GM10266 (cell line): ENCODE measurements at regions not wholly inside any gene's neighbourhood (a gene's known extent, or its start where the extent isn't known, plus 50 kb on each side); places are given as distances from the start of the nearest gene placed in this dataset.
"Not testable (repeated sequence)": the region's sequence is repeated elsewhere in the genome, so short reads cannot be mapped to it uniquely, and the experiment has no call there.

Experiments
- DNase-seq: peaks from one replicate; pipeline ENCODE4 v3.0.0; 2012; ENCODE audit errors: extremely low spot score
- TF ChIP-seq, protein P1 (sequence below): IDR thresholded peaks from 2 replicates; pipeline ENCODE4 v1.5.1; 2012; ENCODE audit warnings: mild to moderate bottlenecking, low read depth; ENCODE audit not compliant: control insufficient read depth, insufficient read depth; ENCODE audit errors: missing control alignments

DNA sequence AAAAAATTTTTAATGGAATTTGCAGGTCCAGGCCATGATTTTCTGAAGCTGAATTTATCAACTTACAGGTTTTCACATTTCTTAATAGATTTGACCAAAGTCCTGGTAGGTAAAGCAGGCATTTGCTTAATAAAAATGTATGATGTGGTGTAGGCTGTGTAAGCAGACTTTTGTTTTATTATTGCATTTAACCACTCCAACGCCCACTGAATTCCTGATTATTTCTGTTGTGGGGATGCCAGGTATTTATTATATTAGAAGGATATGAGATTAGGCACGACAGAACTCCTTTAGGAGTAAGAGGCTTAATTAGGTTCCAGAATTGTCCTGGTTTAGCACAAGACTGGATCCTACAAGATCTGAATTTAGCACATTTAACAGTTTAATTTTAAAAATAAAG lies 111.1 kb downstream of the ADCYAP1 start:
- no peak for DNase-seq
- TF ChIP-seq, protein P1, sequence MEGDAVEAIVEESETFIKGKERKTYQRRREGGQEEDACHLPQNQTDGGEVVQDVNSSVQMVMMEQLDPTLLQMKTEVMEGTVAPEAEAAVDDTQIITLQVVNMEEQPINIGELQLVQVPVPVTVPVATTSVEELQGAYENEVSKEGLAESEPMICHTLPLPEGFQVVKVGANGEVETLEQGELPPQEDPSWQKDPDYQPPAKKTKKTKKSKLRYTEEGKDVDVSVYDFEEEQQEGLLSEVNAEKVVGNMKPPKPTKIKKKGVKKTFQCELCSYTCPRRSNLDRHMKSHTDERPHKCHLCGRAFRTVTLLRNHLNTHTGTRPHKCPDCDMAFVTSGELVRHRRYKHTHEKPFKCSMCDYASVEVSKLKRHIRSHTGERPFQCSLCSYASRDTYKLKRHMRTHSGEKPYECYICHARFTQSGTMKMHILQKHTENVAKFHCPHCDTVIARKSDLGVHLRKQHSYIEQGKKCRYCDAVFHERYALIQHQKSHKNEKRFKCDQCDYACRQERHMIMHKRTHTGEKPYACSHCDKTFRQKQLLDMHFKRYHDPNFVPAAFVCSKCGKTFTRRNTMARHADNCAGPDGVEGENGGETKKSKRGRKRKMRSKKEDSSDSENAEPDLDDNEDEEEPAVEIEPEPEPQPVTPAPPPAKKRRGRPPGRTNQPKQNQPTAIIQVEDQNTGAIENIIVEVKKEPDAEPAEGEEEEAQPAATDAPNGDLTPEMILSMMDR = no peak

DNA sequence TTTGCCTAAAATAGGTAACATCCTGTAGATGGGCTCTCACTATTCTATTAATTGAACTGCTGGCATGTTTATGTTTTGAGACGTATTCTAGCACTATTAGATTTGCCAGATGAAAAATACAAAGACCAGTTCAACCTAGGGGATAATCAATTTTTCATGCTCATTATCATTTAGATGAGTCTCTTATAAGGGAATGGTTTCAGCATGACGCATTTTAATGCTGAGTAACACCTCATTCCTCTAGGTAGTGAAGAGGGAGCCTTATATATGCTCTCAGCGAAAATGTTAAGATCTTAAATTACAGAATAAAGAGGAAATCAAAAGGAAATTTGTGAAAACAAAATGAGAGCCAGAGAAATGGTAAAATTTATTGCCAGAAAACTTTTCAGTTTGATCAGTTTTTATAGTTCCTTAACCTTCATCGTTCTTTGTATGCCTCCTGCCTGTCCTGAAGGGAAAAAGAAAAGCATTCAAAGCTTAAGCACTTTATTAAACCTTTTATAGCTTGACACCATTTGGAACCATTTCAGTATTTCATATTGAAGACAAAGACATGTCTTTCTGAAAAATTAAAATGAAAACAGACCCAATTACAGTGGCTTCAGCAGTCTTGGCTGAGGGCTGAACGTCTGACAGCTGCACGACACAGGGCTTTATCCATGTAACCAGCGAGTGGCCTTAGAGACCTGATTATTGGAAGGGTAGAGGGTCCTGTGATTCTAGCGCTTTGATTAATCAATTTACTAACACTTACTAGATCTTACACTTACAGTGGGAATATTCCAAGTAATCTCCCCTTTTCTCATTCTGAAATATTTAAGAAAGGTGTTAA lies 112.8 kb downstream of the ADCYAP1 start:
- DNase-seq = no peak
- TF ChIP-seq, protein P1 = no peak

DNA sequence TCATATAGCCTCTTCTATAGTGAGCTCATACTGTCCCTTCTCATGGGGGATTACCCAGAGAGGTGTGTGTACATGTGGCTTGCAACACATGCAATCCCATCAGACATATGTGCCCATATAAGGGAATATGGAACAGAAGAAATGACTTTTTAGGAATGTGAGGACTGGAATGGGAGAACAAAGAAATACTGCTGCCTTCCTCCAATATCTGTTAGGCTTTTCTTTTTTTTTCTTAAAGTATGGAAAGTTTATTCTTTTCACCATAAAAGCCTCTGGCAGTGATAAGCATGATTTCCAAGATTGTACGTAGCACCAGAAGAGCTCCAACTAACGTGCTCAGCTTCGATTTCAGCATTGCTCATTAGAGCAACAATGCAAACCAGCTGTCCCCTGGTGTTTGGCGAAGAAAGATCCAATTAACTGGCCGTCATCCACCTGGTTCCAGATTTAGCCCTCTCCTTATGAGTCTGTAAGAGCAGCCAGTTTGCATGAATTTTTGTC lies 113.6 kb downstream of the ADCYAP1 start:
- TF ChIP-seq, protein P1 = no peak
- no peak for DNase-seq

DNA sequence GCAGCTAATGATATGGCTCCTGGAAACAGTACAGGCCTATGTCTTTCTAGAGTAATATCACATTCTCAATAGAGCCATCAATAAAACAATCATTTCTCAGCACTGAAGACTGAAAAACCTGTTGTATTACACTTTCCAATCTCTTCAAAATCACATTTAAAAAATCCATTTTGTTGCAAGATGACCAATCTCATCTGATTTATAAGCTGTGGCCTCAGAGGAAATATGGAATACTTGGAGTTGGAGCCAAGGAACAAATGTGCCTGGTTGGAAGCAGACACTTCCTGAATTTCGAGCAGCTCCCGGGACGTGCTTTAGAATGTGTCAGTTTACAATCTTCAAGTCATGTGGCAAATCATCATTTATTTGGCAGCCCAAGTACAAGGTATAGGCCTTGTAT lies 114.5 kb downstream of the ADCYAP1 start:
- TF ChIP-seq, protein P1 = no peak
- DNase-seq = no peak

DNA sequence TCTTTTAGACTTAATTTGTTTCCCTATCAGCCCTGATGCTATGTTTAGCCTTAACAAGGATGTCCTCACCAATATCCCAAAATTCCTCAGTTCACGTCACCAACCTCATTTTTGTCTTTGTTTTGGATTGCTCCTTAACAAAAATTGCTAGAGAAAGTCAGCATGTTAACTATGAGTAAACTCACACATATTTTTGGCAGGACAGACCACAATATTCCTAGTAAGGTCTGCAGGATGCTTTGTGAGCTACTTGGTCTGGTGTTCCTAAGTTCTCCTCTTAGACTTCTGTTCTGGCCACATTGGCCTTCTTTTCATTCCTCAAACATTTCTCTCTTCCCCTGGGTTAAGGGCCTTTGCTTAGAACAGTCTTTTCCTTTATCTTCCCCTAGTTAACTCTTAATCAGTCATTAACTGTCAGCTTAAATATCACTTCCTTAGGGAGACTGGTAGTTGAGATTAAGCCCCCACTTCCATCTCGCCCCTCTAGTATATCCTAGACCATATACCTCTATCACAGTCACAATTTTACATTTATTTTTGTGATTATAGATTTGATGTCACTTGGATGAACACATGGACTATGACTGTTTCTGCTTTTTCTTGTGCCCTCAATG lies 116.2 kb downstream of the ADCYAP1 start:
- TF ChIP-seq, protein P1 = no peak
- DNase-seq = no peak

DNA sequence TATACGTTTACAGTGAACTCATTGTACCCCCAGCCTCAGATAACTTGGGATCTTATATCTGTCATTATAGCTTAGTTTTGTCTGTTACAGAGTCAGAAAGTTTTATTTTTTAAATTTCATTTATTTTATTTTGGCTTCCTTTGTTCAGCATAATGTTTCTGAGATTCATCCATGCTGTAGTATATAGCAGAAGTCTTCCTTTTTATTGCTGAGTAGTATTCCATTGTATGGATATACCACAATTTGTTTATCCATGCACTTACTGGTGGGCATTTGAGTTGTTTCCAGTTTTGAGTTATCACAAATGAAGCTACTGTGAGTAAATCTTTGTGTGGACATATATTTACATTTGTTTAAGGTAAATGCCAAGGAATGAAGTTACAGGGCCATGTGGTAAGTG lies 122.3 kb downstream of the ADCYAP1 start:
- no peak for DNase-seq
- TF ChIP-seq, protein P1 = no peak

DNA sequence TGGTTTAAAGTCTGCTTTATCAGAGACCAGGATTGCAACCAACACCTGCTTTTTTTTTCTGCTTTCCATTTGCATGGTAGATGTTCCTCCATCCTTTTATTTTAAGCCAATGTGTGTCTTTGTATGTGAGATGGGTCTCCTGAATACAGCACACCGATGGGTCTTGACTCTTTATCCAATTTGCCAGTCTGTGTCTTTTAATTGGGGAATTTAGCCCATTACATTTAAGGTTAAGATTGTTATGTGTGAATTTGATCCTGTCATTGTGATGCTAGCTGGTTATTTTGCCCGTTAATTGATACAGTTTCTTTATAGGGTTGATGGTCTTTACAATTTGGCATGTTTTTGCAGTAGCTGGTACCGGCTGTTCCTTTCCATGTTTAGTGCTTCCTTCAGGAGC lies 128.4 kb downstream of the ADCYAP1 start:
- DNase-seq = not testable (repeated sequence)
